ENCODE measurements at regions not wholly inside any gene's neighbourhood (a gene's known extent, or its start where the extent isn't known, plus 50 kb on each side); places are given as distances from the start of the nearest gene placed in this dataset.
"Not testable (repeated sequence)": the region's sequence is repeated elsewhere in the genome, so short reads cannot be mapped to it uniquely, and the experiment has no call there.

DNA sequence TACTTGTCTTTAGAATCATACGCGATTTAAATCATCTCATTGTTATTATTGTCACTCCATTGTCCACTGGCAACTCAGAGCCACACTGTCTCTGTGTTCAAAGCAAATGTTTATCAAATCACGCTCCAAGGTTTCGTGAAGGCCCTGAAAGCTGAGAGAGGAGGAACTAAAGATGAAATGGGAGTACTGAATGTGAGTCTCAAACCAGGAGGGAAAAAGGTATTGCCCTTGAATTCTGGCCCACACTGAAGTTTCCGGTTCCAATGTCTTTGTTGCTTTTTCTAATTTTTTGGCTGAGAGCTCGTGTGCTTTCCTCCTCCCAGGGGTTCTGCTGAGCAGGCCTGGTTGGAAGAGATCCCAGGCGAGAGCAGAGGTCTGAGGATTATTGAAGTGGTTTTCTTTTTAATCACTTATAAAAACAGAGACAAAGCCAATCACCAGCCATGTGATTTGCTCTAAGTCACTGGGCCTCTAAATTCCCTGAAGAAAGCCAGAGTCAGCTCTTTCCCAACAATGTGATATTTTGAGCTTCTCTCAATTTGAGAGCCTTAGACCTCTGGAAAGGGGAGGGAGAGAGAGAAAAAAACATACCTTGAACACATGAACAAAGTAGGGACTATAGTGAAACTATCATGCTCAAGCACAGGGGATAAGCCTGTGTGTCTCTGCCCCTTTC lies 420.8 kb upstream of the GRAMD2B start:
- no peak for DNase-seq

DNA sequence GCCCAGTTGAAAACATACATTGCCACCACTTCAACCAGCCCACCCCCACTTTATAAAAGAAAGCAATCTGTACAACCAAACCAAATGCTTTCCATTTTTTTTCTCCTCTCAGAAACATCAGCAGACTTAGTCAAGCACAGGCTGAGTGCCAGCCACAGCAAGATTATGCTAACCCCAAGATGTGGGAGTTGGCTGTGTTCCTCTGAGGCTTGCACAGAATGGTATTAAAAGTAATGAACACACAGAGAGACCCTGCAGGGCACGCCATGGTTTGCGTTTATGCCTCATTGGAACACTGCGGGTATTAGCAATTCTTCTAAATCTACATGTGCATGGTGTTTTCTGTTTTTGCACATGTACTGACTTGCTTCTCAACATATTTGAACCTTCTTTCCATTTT lies 419.9 kb upstream of the GRAMD2B start:
- DNase-seq: no peak

DNA sequence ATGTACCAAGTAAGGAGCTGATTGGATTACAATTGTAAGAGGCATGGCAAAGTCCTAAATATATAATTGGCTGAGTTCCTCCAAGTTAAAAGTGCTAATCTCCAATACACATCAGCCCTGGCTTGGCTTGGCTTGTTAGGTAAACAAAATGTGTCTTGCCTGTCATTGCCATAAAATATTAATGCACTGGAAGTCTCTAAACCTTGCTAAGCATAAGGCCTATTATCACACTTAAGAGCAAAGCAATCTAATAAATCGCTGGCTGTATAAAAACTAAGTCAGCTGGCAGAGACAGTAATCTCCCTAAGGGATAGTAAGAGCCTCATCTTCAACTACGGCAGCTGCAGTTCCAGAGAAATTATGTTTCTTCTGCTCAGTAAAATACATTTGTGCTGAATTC lies 418.6 kb upstream of the GRAMD2B start:
- no peak for DNase-seq

DNA sequence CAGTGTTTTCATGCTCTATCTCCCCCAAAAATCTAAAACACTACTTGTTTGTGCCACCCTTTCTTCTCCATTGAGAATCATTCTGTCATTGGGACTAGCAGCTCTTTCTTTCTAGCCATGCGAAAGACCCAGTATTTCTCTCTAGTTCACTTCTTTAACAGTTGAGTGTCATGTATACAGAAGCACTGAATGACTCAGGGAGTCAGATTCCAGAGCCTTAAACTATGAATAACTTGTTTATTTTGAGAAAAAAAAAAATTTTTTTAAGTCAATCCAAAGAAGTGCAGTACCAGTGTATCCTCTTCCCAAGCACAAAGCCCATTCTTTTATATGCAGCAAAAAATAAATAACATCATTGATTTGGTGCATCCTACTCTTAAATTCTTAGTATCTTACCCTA lies 415.4 kb upstream of the GRAMD2B start:
- DNase-seq: no peak

DNA sequence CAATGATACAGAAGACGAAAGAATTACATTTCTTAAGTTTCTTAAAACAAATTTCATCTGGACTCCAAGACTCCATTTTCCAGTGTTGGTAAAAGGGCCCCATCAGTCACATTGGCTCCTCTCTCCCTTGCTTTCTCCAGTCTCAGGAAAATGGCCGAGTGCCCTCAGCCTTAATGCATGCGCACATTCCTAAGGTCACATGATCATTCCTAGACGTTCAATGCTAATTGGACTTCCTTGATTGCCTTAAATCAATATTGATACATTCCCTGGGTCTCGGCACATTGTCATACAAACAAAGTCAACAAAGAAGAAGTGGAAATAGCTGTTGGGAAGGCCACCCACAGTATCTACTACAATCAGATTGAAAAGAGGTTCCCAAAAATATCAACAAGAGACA lies 413.6 kb upstream of the GRAMD2B start:
- DNase-seq: no peak

DNA sequence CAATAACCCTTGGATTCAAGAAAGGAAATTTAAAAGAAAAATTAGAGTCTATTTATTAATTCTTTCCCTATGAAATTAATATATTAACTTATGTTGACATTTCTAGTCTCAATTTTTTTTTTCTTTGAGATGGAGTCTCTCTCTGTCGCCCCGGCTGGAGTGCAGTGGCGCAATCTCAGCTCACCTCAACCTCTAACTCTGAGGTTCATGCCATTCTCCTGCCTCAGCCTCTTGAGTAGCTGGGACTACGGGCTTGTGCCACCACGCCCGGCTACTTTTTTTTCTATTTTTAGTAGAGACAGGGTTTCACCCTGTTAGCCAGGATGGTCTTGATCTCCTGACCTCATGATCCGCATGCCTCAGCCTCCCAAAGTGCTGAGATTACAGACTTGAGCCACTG lies 411.7 kb upstream of the GRAMD2B start:
- DNase-seq: not testable (repeated sequence)

DNA sequence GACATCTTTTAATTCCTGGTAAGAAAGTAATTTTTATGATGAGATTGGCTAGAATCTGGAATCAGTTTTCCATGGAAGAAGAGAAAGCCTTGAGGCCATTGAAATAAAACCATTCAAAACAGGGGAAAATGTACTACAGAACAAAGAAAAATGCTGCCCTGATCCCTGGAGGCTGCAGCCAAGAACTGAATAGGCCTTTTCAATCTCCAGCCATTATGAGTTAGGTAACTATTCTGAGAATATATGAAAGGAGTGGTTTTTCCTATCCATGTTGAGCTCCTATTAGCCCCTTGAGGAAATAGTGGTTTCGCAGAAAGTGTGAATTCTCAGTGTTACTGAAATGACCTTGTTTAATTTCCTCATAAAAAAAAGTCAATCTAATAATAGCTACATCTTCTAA lies 408.5 kb upstream of the GRAMD2B start:
- no peak for DNase-seq

DNA sequence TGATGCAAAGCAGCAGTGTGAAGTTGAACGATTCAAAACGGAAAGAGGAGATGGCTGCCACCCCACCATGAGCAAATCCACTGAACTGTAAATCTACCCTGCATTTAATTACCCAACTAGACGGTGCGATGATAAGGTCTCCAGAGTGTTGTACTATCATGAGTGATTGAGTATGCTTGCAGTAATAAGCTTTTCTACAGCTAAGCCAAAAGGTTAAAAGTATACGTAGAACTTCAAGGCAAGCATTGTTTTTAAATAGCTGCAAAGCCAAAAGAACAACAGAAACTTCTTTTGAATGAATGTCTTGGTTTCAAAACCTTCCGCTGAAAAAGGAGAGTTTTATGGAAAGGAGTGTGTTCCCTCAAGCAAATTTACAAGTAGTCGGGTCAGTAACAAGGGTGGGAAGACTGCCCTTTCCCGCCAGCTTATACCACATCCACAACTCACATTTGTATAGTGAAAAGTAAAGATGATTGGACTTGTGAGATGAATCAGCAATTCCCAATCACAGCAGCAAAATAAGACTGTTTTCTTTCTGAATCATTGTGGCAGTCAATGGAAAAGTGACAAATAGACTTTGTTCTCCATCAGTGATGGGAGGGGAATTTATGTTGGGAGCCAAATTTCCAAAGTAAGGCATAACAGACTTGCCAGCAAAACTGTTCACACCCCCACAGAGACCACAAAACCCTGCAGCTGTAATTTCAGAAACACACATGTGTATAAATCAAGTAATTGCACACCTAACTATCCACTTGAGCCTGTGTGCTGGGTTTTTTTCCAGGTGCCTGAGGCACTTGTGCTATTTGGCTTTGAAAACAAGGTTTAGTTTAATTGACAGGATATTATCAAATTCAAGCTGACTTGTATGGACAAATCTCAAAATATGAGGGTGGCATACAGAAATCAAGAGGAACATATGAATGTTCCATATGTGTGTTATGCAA lies 407.7 kb upstream of the GRAMD2B start:
- DNase-seq: no peak

DNA sequence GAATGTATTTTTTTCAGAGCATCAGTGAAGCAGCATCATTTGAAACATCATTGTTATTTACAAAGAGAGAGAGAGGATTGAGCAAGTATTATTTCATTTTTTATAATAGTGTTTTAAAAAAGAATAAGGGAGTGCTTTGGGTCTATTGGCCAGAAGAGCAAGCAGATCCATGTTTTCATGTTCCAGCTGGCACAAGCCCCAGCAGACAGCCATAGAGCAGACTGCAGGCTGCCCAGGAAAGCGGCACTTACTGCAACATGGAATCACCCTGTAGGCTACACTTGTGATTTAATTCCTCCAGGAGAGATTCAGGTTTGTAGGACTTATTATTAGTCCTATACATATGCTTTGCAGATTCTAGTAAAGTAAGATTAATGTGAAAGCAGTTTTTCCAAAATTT lies 407.0 kb upstream of the GRAMD2B start:
- DNase-seq: no peak

DNA sequence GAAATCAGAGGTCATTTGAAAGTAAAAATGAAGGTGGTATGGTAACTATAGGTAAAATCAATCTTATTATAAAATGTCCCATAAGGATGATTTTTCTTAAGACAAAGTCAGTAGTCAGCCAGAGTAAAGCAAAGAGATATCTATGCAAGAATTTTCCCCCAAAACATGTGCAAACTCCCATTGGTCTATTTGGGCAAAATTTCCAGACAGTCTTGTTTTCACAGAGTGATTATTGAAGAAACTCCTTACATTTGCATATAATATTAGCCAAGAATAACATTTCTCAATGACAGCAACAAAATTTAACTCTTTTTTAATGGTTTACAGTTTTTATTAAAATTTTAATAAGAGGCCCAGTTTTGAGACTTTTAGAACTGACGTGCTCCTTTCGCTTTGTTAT lies 406.1 kb upstream of the GRAMD2B start:
- no peak for DNase-seq

DNA sequence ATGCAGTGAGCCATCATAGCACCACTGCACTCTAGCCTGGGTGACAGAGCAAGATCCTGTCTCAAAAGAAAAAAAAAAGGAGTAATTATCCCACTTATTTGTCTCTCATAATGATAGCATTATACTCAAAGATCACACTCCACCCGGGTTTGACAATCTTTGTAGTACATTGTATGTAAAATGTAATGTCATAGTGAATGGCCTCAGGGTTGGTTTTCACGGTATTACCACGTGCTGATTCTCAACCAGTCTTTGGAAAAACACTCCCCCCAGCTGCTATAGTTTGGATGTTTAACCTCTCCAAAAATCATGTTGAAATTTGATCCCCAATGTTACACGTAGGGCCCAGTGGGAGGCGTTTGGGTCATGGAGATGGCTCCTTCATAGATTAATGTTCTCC lies 402.4 kb upstream of the GRAMD2B start:
- DNase-seq: no peak

DNA sequence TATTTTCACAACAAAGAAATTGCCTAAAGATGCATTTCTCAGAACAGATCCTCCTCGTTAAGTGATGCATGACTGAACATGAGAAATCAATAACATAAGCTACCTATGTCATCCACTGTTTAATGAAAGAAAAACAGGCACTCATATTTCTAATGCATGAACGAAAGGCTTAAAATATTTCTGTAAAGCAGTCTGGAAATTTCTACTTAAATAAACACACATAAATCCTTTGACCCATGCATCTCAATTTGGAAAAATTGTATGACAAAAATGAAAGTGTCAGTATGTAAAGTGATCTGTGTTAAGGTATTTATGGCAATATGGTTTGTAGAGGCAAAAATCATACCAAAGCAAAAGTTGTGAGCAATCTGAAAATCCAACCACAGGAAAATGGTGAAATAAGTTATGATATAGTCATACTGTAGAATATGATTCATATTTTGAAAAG lies 399.2 kb upstream of the GRAMD2B start:
- DNase-seq: no peak

DNA sequence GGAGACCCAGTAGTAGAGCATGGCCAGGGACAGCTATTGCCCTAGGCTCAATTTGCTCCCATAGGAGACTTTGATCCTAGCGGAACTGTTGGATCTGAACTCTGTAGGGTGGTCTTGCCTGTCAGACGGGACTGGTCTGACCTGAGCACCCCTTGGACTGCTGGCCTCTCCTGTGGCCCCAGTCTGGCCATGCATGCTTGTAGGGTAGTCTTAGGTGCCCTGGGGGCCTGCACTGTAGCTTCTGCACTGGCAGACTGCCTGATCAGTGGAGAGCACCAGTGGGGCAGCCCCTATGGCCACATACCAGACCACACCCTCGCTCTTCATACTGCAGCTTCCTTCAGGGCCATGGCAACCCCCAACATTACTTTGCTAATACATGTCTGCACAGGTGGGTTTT lies 396.1 kb upstream of the GRAMD2B start:
- DNase-seq: no peak

DNA sequence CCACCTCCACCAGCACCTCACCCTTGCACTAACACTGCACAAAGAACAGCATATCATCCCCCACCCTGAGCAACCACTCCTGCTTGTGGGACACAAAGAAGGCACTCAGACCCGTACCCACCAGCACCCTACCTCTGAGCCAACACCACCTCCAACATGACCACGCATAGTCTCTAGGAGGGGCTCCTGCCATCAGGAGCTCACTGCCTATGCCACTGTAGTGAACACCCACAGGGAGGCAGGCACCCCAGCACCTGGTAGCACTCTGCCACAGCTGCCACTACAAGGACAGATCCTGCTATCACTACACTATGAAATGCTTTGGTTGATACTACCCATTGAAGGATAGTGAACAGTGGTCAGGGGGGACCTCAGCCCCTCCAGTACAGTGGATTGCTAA lies 395.6 kb upstream of the GRAMD2B start:
- no peak for DNase-seq

DNA sequence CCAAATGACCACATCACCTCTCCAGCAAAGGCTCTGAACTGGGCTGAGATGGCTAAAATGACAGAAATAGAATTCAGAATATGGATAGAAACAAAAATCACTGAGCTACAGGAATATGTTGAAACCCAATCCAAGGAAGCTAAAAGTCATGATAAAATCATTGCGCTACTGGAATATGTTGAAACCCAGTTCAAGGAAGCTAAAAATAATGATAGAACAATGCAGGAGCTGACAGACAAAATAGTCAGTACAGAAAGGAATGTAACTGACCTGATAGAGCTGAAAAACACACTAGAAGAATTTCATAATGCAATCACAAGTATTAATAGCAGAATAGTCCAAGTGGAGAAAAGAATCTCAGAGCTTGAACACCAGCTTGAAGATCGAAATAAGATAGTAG lies 394.9 kb upstream of the GRAMD2B start:
- DNase-seq: no peak

DNA sequence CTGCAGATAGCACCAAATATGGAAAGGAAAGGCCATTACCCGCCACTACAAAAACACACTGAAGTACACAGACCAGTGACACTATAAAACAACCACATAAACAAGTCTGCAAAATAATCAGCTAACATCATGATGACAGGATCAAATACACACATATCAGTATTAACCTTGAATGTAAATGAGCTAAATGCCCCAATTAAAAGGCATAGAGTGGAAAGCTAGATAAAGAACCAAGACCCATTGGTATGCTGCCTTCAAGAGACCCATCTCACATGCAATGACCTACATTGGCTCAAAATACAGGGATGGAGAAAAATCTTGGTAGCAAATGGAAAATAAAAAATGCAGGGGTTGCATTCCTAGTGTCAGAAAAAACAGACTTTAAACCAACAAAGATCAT lies 393.9 kb upstream of the GRAMD2B start:
- not testable (repeated sequence) for DNase-seq

DNA sequence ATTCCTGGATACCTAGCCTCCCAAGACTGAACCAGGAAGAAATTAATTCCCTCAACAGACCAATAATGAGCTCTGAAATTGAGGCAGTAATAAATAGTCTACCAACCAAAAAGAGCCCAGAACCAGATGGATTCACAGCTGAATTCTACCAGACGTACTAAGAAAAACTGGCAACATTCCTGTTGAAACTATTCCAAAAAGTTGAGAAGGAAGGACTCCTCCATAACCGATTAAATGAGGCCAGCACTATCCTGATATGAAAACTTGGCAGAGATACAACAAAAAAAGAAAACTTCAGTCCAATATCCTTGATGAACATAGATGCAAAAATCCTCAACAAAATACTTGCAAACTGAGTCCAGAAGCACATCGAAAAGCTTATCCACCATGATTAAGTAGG lies 392.5 kb upstream of the GRAMD2B start:
- DNase-seq: no peak

DNA sequence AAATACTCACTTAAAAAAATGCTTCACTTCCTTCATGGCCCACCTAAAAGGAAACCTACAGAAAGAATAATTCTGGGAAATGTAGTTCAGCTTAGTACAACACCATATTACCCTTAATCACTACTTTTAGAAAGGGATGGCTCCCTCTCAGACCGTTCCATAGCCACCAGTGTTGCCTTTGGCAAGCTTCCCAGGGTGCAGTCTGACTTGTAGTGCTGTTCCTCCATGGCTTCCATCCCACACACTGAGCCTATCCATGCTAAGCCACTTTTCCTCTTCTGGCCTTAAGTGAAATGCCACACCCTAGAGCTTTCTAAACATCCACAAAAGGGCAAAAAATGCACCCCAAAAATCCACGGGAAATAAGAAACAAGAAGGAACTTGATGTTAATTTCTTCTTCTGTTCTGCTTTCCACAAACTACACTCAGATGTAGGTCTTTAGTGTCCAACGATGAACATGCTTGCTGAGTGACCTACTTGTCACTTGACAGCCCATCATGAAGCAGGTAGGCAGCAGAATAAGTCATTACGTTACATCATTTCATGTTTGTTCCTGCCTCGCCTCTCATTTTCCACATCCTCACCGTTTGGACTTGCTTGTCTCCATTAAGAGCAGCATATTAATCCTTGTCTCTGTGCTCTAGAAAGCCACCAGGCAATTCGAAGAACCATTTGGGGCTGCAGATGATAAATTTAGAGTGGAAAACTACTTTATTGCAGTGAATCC lies 391.1 kb upstream of the GRAMD2B start:
- no peak for DNase-seq

DNA sequence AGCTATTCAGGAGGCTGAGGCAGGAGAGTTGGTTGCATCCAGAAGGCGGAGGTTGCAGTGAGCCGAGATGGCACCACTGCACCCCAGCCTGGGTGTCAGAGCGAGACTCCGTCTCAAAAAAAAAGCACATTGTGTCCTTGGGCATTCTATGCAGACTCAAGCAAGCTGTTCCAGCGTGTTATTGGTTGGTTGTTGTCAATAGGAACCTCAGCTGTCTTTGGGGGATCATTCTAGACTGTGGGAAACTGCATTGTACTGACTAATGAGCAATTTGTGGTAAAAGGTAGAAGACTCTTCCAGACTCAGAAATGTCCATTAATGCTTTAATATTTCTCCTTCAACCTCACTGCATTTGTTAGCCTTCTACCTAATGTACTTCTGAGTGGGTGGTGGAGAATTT lies 379.5 kb upstream of the GRAMD2B start:
- no peak for DNase-seq

DNA sequence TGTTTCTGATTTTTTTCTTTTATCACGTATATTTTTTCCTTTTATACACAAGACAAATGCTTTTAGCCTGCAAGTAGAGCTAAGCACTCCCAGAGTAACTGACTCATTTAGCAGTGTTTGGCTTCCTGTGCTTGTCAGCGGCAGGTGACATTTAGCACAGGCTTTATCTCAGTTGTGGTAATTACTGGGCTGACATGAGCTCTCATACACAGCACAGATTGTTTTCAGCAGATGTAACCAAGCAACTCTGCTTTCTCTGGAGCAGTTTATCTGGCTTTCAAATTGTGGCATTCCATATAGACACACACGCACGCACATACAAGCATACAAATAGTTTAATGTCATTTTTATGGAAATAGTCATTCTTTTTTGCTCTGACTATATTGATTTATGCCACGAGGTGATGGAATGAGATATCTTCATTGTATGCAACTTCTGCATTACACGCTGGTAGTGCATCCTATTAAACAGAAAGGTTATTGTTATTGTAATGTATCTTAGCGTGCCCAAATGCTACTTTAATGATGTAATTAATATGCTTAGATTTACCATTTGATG lies 379.0 kb upstream of the GRAMD2B start:
- DNase-seq: no peak

DNA sequence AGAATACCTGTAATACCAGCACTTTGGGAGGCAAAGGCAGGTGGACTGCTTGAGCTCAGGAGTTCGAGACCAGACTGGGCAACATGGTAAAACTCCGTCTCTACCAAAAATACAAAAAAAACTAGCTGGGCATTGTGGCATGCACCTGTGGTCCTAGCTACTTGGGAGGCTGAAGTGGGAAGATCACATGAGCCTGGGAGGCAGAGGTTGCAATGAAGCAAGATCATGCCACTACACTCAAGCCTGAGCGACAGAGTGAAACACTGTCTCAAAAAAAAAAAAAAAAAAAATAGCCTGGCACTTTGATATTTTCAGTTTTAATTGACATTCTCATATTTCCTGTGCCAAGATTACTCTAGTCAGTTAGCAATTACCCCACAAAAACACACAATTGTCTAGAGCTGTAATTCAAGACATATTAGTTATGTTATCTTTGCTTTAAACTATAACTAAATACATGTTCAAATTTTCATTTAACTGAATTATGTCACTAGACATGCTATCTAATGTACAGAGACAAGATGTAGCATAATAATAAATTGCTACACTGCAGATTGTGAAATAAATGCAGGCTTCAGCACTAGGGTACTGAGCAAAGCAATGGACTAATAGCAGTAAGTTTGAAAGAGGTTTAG lies 378.2 kb upstream of the GRAMD2B start:
- DNase-seq: no peak

DNA sequence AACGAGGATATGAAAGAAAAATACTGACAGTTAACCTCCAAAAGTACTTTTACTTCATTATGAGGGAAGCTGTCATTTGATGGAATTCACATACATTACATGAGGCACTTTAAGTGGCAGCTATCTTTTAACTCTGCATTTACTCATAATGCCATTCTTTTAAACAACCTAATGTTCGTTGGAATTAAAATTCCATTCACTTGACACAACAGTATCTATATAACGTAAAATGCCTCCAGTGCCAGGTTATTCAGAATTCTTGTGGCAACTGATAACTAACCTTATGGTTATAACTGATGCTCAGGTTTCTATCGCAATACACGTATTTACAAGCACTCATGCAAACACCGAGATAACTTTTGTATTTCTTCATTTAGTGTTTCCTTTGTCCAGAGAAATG lies 376.9 kb upstream of the GRAMD2B start:
- no peak for DNase-seq

All from central memory CD4-positive, alpha-beta T cell (primary cell).